GM21381 (cell line): ENCODE measurements at regions not wholly inside any gene's neighbourhood (a gene's known extent, or its start where the extent isn't known, plus 50 kb on each side); places are given as distances from the start of the nearest gene placed in this dataset.

Experiments used
- ATAC-seq: cut with Tn5 transposase; IDR thresholded peaks from one replicate; pipeline ENCODE4 v1.9.1; 2021; ENCODE audit warnings: mild to moderate bottlenecking, moderate library complexity; ENCODE audit not compliant: unreplicated experiment

- no peak for ATAC-seq
These were observed 1022.0 kb downstream of the TBC1D22A start for GRCh38 chr22:47784367-47784983.

DNA sequence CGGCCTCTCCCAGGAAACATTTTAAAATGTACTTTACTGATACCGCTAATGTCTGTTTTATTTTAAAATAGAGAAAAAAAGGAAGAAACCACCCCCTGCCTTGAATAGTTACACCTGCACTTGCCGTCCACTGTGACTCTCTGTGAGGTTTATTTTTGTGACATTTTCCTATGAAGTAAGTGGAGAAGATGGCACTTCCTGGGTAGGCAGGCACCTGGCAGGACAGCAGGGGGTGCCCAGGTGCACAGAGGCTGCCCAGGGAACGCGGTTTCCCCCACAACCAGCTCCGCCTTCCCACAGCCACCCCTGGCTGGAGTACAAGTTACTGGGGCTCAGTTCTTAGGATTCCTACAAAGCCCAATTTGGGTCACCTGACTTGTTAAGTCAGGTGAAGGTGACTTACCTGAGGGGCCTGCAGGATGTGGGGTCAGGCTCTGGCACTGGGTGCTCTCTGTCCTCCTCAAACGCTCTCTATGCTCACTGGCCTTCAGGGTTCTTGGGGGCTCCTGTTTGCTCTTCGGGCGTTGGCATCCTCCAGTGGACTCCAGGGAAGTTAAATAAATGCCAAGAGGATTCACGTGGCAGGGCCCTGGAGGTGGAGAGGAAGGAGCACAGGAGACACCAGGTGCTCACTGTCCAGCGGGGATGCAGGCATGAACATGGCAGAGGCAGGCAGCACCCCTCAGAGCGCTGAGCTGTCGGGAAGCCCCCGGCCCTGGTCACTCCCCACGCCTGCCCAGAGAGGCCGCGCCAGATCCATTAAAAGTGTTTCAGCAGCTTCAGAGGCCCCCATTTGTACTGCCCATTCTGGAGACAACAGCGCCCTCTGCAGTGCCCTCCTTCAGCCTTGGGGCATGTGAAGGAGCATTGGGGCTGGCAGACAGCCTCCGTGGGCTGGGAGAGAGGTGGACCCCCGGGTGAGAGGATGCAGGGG, 1021.2 kb downstream of the TBC1D22A start:
- ATAC-seq, result no peak

GRCh38 chr22:47782328-47783075, 1020.1 kb downstream of the TBC1D22A start:
- ATAC-seq, result no peak

DNA sequence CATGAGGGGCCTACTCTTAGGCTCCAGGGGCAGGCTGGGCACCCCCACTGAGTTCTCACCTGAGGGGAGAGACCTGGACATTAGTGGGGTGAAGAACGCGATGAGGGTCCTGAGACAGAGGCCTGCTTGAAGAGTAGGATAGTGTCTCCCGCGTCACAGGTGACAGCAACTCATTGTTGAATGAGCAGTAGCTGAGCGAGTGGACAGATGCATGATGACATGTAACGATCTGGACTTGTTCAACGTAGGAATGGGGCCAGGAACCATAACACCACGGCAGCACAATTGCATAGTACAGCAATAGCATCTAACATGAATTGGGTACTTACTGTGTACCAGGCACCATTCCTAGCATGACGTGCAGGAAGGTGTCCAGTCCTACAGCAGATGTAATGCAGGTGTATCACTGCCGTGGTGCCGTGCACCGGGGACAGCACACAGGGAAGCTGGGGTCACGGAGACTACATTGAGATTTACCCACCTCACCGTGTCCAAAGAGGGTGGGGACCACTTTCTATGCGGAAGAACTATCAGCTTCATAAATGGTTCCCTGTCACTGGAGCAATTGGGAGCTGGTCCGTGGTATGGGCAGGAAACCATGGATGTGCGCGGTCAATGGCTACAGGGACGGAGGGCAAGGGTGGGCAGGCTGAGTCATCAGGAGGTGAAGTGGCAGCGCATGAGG, 1019.1 kb downstream of the TBC1D22A start:
- no peak for ATAC-seq

DNA sequence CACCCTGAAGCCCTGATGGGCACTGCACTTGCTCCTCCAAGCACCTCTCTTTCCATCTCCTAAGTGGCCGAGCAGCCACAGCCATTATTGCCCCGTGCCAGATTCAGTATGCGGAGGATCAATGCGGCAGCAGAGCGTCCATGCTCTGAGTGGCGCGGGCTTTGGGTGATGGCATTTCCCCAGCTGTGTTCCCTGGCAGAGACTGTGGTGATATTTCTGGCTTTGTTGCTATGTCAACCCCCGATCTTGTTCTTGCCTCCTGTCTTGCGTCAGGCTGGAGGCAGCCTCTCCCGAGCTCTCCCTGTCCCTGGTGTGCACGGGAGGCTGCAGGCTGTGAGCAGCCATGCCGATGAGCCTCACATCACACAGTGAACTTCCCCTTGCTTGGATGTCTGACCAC, 1018.6 kb downstream of the TBC1D22A start:
- no peak for ATAC-seq

DNA sequence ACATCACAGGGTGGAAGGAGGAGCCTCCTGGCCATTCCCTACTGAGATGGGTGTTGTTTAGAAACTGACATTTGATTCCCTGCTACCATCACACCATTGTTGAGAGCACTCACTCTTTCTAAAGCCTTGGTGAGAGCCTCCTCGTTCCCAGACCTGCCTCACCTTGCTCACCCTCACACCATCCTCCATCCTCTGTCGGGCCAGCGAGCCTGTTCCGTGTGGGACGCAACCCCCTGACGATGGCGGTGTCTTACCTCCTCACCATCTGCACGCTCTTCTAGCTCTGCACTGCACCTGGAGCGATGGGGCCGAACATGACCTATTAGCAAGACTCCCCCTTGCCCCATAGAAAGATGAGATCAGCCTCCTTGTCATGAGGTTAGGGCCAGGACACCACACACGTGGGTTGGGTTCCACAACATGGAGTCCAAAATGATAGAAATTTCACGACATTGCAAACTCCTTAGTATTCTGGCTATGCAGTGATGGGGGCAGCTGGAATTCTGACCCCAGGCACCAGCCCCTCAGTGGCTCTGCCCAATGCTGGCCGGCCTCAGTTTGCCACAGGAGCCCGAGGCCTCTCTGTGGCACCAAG, 1017.9 kb downstream of the TBC1D22A start:
- no peak for ATAC-seq

- ATAC-seq, result no peak
These were observed 1017.0 kb downstream of the TBC1D22A start for GRCh38 chr22:47779474-47779873.

- no peak for ATAC-seq
These were observed 1015.8 kb downstream of the TBC1D22A start for GRCh38 chr22:47778160-47778658.

- no peak for ATAC-seq
These were observed 1015.0 kb downstream of the TBC1D22A start for GRCh38 chr22:47777426-47777825.

GRCh38 chr22:47776329-47776728, 1013.9 kb downstream of the TBC1D22A start:
- ATAC-seq, result no peak

DNA sequence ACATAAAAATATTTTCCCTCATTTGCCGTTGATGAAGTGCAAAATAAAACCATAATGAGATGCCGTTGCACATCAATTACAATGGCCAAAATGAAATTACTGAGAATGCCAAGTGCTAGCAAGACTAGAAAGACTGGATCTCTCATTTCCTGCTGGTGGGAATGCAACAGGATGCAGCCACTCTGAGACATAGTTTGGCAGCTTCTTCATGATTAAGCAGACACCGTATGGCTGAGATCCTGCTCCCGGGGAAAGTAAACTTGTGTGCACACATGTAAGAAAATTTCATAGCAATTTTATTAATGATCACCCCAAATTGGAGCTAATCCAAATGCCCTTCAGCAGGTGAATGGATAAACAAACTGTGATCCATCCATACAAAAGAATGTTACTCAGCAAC, 1013.2 kb downstream of the TBC1D22A start:
- ATAC-seq, result no peak

DNA sequence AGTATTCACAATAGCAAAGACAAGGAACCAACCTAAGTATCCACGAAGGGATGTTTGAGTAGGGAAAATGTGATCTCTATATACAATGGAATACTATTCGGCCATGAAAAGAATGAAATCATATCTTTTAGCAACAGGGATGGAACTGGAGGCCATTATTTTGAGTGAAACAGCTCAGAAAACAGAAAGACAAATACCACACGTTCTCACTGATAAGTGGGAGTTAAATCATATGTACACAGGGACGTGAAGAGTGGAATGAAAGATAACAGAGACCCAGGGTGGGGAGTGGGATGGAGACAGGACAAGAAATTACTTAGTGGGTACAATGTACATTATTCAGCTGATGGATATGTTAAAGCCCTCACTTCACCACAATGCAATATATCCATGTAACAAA, 1012.7 kb downstream of the TBC1D22A start:
- ATAC-seq, result no peak

DNA sequence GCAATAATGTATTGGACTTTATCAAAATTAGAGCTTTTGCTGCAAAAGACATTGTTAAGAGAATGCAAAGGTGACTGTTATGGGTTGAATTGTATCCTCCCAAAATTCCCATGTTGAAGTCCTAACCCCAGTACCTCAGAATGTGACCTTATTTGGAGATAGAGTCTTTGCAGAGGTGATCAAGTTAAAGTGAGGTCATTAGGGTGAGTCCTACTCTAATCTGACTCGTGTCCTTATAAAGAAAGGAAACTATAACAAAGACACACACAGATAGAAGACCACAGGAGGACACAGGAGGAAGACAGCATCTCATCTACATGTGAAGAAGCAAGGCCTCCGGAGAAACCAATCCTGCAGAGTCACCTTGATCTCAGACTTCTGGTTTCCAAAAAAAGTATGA, 1011.2 kb downstream of the TBC1D22A start:
- no peak for ATAC-seq

DNA sequence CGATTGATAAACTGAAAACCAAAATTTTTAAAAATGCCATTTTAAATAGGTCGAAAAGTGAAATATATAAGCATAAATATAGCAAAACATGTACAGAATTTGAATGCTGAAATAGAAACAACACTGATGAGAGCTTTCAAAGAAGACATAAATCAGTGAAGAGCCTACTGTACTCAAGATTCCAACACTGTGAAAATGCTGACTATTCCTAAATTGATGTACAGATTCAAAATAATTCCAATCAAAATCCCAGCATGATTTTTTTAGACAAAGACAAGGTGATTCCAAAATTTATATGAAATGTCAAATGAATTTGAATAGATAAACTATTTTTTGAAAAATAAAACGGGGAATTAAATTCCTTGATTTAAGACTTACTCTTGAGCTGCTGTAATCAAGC, 1010.4 kb downstream of the TBC1D22A start:
- no peak for ATAC-seq

- ATAC-seq, result no peak
These were observed 1007.2 kb downstream of the TBC1D22A start for GRCh38 chr22:47769652-47770051.

GRCh38 chr22:47768027-47768426, 1005.6 kb downstream of the TBC1D22A start:
- no peak for ATAC-seq

- ATAC-seq, result no peak
These were observed 1005.0 kb downstream of the TBC1D22A start for GRCh38 chr22:47767403-47767802.

DNA sequence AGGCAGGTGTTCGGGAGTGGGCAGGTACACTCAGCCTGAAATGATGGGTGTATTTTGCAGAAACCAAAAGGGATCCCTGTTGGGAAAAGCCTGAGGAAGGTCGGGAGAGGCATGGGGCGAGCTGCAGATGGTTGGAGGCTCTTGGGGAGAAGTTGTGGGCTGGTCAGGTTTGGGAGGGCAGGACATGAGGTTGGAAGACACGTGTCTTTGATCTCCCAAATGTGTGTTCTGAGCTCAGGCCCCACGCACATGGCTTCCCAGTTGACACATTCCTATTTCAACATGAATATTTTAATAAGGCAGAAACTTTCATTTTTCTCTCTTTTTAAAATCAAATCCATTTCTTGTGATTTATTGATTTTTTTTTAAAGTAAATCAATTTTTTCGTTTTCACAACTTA, 1003.3 kb downstream of the TBC1D22A start:
- ATAC-seq, result no peak

- no peak for ATAC-seq
These were observed 999.7 kb downstream of the TBC1D22A start for GRCh38 chr22:47762141-47762540.

- no peak for ATAC-seq
These were observed 997.5 kb downstream of the TBC1D22A start for GRCh38 chr22:47759909-47760308.
